ENCODE measurements at regions not wholly inside any gene's neighbourhood (a gene's known extent, or its start where the extent isn't known, plus 50 kb on each side); places are given as distances from the start of the nearest gene placed in this dataset.

GRCh38 chr2:181189951-181190350, 209.5 kb downstream of the UBE2E3 start:
- peaks cover 12% of the 10 kb centered on the region for H3K4me1 ChIP-seq
- no peaks in the 10 kb centered on the region for H3K9me3 ChIP-seq (replicated peaks)
- DNase-seq = peak in 1 of 2 experiments; percentile 45
- H3K27ac ChIP-seq = peak overlapping the region; percentile 28; the same call in 1 of the 2 replicates
- H3K27me3 ChIP-seq = no peaks in the 10 kb centered on the region
- H3K36me3 ChIP-seq = no peaks in the 10 kb centered on the region
- H3K4me3 ChIP-seq = no peak overlapping the region

- Histone ChIP-seq H3K4me3 (no peak overlapping the region), H3K36me3 (no peaks in the 10 kb centered on the region), H3K27ac (no peak overlapping the region; the same call in 1 of the 2 replicates), H3K27me3 (no peaks in the 10 kb centered on the region), H3K9me3 (replicated peaks) (no peaks in the 10 kb centered on the region), H3K4me1 (peaks cover 12% of the 10 kb centered on the region)
- peak in 1 of 2 experiments; percentile 45 for DNase-seq
These were observed 210.3 kb downstream of the UBE2E3 start for GRCh38 chr2:181190711-181191110.

- Histone ChIP-seq H3K4me3 (no peak overlapping the region), H3K36me3 (no peaks in the 10 kb centered on the region), H3K4me1 (peaks cover 12% of the 10 kb centered on the region)
These were observed 213.1 kb downstream of the UBE2E3 start for GRCh38 chr2:181193550-181193949.

DNA sequence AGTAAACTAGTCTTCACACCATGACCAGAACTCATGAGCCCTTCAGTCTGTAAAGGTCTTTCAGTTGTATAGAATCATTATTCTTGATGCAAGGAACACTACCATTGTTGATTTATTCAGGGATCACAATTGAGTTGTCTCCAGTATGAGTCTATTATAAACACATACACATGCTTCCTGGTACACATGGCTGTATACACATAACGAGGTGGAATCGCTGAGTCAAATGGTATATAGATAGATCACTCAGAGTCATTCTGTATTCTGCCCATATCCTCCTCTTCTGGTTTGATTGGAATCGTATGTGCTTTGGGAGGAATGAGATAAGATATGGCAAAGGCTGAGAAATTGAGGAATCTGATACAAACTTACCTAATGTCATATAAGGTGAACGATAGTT, 216.0 kb downstream of the UBE2E3 start:
- no peak overlapping the region for H3K4me3 ChIP-seq
- DNase-seq = no peak
- no peaks in the 10 kb centered on the region for H3K36me3 ChIP-seq
- no peaks in the 10 kb centered on the region for H3K9me3 ChIP-seq (replicated peaks)
- H3K4me1 ChIP-seq = no peaks in the 10 kb centered on the region
- no peak overlapping the region for H3K27ac ChIP-seq
- H3K27me3 ChIP-seq = no peaks in the 10 kb centered on the region

More at GRCh38 chr2:181193550-181193949, 213.1 kb downstream of the UBE2E3 start:
- no peaks in the 10 kb centered on the region for H3K9me3 ChIP-seq (replicated peaks)
- no peaks in the 10 kb centered on the region for H3K27me3 ChIP-seq
- DNase-seq = no peak
- no peak overlapping the region for H3K27ac ChIP-seq

DNA sequence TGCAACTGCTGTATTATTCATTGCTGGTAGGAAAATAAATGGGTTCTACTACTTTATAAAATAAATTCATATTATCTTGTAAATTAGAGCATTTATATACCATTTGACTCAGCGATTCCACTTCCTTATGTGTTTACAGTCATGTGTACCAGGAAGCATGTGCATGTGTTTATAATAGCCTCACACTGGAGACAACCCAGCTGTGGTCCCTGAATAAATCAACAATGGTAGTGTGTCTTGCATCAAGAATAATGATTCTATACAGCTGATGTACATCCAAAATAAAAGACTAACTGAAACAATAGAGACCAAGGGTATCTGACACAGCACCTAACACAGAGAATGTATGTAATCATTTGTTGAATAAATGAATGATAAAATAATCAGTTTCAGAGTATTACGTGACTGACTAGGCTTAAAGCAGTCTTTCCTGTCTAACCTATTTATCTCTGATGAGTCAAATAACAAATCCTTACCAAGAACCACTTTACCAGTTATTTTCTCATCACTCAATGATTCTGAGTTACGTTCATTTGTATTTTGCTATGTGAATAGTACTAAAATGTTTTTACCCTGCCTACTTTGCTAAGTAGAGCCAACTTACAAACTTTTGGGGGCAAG, 216.8 kb downstream of the UBE2E3 start:
- Histone ChIP-seq H3K9me3 (replicated peaks) (no peaks in the 10 kb centered on the region), H3K4me1 (no peaks in the 10 kb centered on the region), H3K27ac (no peak overlapping the region), H3K4me3 (no peak overlapping the region), H3K36me3 (no peaks in the 10 kb centered on the region), H3K27me3 (no peaks in the 10 kb centered on the region)
- DNase-seq = no peak

DNA sequence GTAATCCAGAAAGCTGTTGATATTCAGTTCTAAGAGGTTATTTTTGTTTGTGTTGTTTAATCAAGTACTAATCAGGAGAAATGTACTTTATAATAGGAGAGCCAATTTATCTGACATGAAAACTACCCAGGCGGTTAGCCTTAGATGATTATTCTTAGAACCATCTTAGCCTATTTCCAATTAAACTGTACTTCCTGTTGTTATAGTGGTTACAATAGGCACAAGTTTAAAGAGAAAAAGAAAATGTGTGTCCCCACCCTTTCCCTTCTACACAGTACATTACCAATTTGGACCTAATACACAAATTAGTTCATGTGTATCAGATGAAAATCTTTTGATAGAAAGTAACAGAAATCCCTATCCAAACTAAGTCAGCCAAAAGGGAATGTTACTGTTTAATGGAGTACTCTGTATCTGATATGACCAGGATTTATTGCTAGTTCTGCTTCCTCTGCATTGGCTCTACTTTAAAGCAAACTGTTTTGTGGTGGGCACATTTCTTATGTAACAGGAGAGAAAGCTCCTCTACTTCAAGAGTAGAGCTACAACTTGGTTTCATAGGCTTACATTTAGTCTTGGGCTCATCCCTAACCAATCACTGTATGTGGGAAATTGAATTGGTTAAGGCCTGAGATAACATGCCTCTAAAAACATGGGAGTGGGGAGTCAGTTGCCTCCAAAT, 217.9 kb downstream of the UBE2E3 start:
- DNase-seq = no peak

DNA sequence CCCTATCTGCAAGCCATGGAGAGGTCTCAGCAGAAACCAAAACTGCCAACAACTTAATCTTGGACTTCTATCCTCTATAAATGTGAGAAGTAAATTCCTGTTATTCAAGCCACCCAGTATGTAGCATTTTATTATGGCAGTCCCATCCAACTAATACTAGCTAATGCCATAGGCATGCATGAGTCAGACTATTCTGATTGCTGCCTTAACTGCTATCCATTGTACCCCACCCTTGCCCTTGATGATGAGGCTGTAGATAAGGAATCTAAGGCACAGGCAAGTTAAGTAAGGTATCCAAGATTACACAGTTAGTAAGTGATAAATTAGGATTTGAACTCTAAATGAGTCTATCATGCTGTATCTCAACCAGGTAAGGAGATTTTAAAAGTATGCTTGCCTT, 223.0 kb downstream of the UBE2E3 start:
- Histone ChIP-seq H3K36me3 (no peaks in the 10 kb centered on the region), H3K27ac (no peak overlapping the region)

More for the DNA sequence above, 217.9 kb downstream of the UBE2E3 start:
- Histone ChIP-seq H3K36me3 (no peaks in the 10 kb centered on the region), H3K9me3 (replicated peaks) (no peaks in the 10 kb centered on the region), H3K27me3 (no peaks in the 10 kb centered on the region), H3K4me1 (peaks cover 3% of the 10 kb centered on the region), H3K4me3 (no peak overlapping the region), H3K27ac (no peak overlapping the region)

GRCh38 chr2:181203916-181204315, 223.5 kb downstream of the UBE2E3 start:
- no peak overlapping the region for H3K27ac ChIP-seq
- peaks cover 8% of the 10 kb centered on the region for H3K4me1 ChIP-seq
- no peaks in the 10 kb centered on the region for H3K27me3 ChIP-seq
- H3K36me3 ChIP-seq = no peaks in the 10 kb centered on the region
- no peak for DNase-seq
- peaks cover 9% of the 10 kb centered on the region for H3K9me3 ChIP-seq (replicated peaks)
- H3K4me3 ChIP-seq = no peak overlapping the region

More for the DNA sequence above, 223.0 kb downstream of the UBE2E3 start:
- H3K4me3 ChIP-seq = no peak overlapping the region
- peaks cover 9% of the 10 kb centered on the region for H3K9me3 ChIP-seq (replicated peaks)
- DNase-seq = peak; percentile 13 to 19
- H3K27me3 ChIP-seq = no peaks in the 10 kb centered on the region
- H3K4me1 ChIP-seq = peaks cover 8% of the 10 kb centered on the region

GRCh38 chr2:181218401-181218821, 238.0 kb downstream of the UBE2E3 start:
- DNase-seq = no peak
- no peaks in the 10 kb centered on the region for H3K4me1 ChIP-seq
- H3K36me3 ChIP-seq = no peaks in the 10 kb centered on the region
- H3K4me3 ChIP-seq = no peak overlapping the region
- no peak overlapping the region for H3K27ac ChIP-seq
- no peaks in the 10 kb centered on the region for H3K9me3 ChIP-seq (replicated peaks)
- H3K27me3 ChIP-seq = no peaks in the 10 kb centered on the region

GRCh38 chr2:181223234-181223633, 234.0 kb upstream of the ITGA4 start:
- Histone ChIP-seq H3K4me3 (no peak overlapping the region), H3K27me3 (no peaks in the 10 kb centered on the region), H3K9me3 (replicated peaks) (no peaks in the 10 kb centered on the region), H3K4me1 (no peaks in the 10 kb centered on the region), H3K27ac (no peak overlapping the region), H3K36me3 (no peaks in the 10 kb centered on the region)
- DNase-seq = no peak

GRCh38 chr2:181224866-181225265, 232.3 kb upstream of the ITGA4 start:
- no peaks in the 10 kb centered on the region for H3K36me3 ChIP-seq
- no peak for DNase-seq
- no peak overlapping the region for H3K27ac ChIP-seq
- H3K4me3 ChIP-seq = no peak overlapping the region
- H3K27me3 ChIP-seq = no peaks in the 10 kb centered on the region
- H3K9me3 ChIP-seq (replicated peaks) = no peaks in the 10 kb centered on the region
- H3K4me1 ChIP-seq = no peaks in the 10 kb centered on the region

- Histone ChIP-seq H3K4me1 (no peaks in the 10 kb centered on the region), H3K4me3 (no peak overlapping the region), H3K27ac (no peak overlapping the region), H3K9me3 (replicated peaks) (no peaks in the 10 kb centered on the region), H3K36me3 (no peaks in the 10 kb centered on the region), H3K27me3 (no peaks in the 10 kb centered on the region)
- no peak for DNase-seq
These were observed 228.5 kb upstream of the ITGA4 start for GRCh38 chr2:181228661-181229060.

DNA sequence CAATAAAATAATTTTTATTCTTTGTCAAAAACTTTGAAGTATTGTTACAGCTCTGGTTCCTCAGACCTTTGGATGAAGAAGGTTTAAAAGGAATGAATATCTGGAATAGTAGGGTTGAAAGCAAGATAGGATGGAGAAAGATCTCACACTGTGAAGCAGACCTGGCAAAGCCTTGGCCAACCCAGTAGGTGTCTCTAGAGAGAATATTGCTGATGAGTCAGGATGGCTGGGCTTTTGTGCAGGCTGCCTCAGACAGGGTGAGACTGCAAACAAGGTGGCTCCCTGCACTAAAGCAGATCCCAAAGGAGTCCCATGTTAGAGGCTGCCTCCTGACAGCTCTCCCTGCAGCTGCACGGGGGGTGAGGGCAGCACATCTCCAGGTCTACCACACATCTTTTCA, 226.0 kb upstream of the ITGA4 start:
- no peaks in the 10 kb centered on the region for H3K36me3 ChIP-seq
- peaks cover 2% of the 10 kb centered on the region; the same call in 1 of the 2 replicates for H3K4me1 ChIP-seq
- H3K27ac ChIP-seq = no peak overlapping the region
- no peak for DNase-seq
- no peaks in the 10 kb centered on the region for H3K9me3 ChIP-seq (replicated peaks)
- H3K27me3 ChIP-seq = no peaks in the 10 kb centered on the region
- H3K4me3 ChIP-seq = no peak overlapping the region

DNA sequence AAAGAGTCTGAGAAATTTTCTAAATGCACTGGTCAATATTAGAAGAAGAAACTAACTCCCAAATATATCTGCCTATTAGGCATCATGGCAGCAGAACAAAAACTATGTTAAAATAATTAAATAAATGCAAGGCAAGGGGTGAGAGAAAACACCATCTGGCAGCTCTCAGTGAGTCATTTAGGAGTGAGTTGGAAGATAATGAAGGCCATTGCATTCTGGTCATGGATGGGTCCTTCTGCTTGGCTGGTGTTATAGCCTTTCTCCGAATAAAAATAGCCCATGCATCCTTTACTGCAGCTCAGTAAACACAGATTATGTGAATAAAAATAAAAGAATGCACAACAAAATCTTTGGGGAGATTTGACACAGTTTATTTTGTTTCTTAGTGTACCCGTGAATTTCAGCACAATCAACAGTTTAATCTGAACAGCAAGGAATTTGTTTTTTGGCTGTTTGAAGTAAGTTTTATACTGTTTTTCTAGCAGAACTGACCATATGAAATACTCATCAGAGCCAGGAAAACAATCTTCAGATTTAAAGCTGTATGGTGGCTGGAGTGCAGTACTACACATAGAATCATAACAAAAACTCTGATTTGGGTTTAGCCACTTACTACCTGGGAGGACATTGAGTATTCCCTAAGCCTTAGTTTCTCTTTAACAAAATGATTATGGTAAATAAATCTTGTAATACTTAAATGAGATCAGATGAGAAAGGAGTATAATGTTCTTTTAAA, 225.1 kb upstream of the ITGA4 start:
- H3K9me3 ChIP-seq (replicated peaks) = no peaks in the 10 kb centered on the region
- H3K4me1 ChIP-seq = peaks cover 2% of the 10 kb centered on the region; the same call in 1 of the 2 replicates
- no peak overlapping the region for H3K4me3 ChIP-seq
- DNase-seq = peak in 1 of 2 experiments; percentile 10
- H3K27me3 ChIP-seq = no peaks in the 10 kb centered on the region
- no peak overlapping the region for H3K27ac ChIP-seq
- H3K36me3 ChIP-seq = no peaks in the 10 kb centered on the region

DNA sequence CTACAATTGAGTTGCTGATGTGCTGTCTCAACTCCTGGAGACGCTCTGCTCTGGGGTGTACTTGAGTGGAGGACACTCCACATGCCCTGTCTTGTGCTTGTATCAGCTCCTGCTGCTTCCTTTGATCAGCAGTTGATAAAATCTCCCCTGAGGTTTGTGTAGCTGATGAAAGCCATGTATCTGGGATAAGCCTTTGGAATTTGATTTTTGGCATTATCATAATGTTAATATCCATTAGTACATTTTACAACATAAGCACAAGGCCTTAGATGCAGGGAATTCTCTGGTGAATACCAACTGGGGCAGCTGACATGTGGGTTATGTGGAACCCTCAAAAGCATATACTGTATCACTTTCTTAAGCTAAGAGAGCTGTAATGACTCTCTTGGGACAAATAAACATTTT, 222.7 kb upstream of the ITGA4 start:
- DNase-seq = peak; percentile 18 to 26
- Histone ChIP-seq H3K27me3 (no peaks in the 10 kb centered on the region), H3K27ac (no peak overlapping the region), H3K4me1 (peaks cover 2% of the 10 kb centered on the region; the same call in 1 of the 2 replicates), H3K4me3 (no peak overlapping the region), H3K9me3 (replicated peaks) (no peaks in the 10 kb centered on the region), H3K36me3 (no peaks in the 10 kb centered on the region)

Measured in SJCRH30 (cell line).